ENCODE measurements at regions not wholly inside any gene's neighbourhood (a gene's known extent, or its start where the extent isn't known, plus 50 kb on each side); places are given as distances from the start of the nearest gene placed in this dataset.
A peak's percentile ranks its signal among the peaks of the same experiment; 100 is the strongest.
"Not testable (repeated sequence)": the region's sequence is repeated elsewhere in the genome, so short reads cannot be mapped to it uniquely, and the experiment has no call there.

- TF ChIP-seq, protein P1, sequence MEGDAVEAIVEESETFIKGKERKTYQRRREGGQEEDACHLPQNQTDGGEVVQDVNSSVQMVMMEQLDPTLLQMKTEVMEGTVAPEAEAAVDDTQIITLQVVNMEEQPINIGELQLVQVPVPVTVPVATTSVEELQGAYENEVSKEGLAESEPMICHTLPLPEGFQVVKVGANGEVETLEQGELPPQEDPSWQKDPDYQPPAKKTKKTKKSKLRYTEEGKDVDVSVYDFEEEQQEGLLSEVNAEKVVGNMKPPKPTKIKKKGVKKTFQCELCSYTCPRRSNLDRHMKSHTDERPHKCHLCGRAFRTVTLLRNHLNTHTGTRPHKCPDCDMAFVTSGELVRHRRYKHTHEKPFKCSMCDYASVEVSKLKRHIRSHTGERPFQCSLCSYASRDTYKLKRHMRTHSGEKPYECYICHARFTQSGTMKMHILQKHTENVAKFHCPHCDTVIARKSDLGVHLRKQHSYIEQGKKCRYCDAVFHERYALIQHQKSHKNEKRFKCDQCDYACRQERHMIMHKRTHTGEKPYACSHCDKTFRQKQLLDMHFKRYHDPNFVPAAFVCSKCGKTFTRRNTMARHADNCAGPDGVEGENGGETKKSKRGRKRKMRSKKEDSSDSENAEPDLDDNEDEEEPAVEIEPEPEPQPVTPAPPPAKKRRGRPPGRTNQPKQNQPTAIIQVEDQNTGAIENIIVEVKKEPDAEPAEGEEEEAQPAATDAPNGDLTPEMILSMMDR (conservative IDR thresholded peaks at IDR 0.05; ENCODE audit: low read depth, low read length): no peak
These were observed 103.6 kb upstream of the SHB start for GRCh38 chr9:38172586-38172985.

DNA sequence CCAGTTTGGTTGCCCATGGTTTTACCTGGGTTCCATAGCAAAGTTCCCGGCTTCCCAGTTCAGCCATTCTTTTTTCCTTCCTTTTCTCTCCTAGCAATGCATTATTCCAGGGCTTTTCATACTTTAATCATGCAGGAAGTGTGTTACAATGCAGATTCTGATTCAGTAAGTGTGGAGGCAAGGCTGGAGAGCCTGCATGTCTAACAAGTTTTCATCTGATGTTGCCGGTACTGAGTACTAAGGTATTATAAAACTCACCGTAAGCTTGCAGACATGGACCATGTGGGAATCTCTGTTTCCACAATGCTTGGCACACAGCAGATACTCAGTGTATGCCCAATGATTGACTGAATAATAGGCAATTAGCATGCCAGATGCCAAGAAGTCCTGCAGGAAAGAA is 102.9 kb upstream of the SHB start:
- DNase-seq (ENCODE audit: low read depth): no peak
- no peak overlapping the region for H3K4me3 ChIP-seq (ENCODE audit: low read depth, low read length)
- TF ChIP-seq, protein P1 (conservative IDR thresholded peaks at IDR 0.05; ENCODE audit: low read depth, low read length): no peak

More at GRCh38 chr9:38172586-38172985, 103.6 kb upstream of the SHB start:
- DNase-seq (ENCODE audit: low read depth): no peak
- H3K4me3 ChIP-seq (ENCODE audit: low read depth, low read length): no peak overlapping the region

DNA sequence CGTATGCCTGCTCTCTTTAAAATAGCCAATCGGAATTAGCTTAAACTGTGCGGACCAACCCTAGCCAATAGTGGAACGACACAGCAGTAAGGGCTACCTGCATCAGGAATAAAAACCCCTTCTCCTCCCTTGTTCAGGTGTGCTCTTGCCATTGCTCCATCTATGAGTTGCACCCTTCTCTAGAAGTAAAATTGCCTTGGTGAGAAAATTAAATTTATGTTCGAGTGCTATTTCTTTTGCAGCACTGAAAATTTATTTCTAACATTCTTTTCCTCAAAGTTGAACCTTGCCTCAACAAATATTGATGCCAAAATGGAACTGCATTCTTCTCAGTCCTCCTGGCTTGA is 102.5 kb upstream of the SHB start:
- TF ChIP-seq, protein P1 (conservative IDR thresholded peaks at IDR 0.05; ENCODE audit: low read depth, low read length): no peak
- H3K4me3 ChIP-seq (ENCODE audit: low read depth, low read length): no peak overlapping the region
- DNase-seq (ENCODE audit: low read depth): no peak

GRCh38 chr9:38170763-38171537 is 101.9 kb upstream of the SHB start:
- H3K4me3 ChIP-seq (ENCODE audit: low read depth, low read length): not testable (repeated sequence)
- DNase-seq (ENCODE audit: low read depth): peak; percentile 80

- not testable (repeated sequence) for DNase-seq (ENCODE audit: low read depth); H3K4me3 ChIP-seq (ENCODE audit: low read depth, low read length)
These were observed 101.1 kb upstream of the SHB start for GRCh38 chr9:38170155-38170554.

DNA sequence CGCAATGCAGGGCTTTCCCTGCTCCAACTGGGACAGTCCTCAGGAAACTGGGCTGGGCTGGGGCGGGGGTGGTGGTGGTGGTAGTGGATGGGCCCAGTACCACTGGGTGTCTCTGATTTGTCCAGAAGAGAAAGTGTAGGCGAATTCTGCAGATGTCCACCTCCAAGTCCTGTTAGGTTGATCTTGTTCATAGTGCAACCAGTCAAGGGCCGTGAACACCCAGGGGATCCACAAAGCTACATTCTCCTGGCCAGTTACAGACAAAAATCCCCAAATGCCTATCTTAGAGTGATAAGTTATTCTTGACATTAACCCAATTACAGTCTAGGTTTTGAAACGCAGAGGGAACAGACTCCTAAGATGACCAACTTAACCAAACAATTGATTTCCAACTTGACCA is 97.5 kb upstream of the SHB start:
- TF ChIP-seq, protein P1 (conservative IDR thresholded peaks at IDR 0.05; ENCODE audit: low read depth, low read length): no peak
- no peak overlapping the region for H3K4me3 ChIP-seq (ENCODE audit: low read depth, low read length)
- no peak for DNase-seq (ENCODE audit: low read depth)

- no peak overlapping the region for H3K4me3 ChIP-seq (ENCODE audit: low read depth, low read length)
- DNase-seq (ENCODE audit: low read depth): no peak
- TF ChIP-seq, protein P1 (conservative IDR thresholded peaks at IDR 0.05; ENCODE audit: low read depth, low read length): no peak
These were observed 95.7 kb upstream of the SHB start for GRCh38 chr9:38164659-38165221.

DNA sequence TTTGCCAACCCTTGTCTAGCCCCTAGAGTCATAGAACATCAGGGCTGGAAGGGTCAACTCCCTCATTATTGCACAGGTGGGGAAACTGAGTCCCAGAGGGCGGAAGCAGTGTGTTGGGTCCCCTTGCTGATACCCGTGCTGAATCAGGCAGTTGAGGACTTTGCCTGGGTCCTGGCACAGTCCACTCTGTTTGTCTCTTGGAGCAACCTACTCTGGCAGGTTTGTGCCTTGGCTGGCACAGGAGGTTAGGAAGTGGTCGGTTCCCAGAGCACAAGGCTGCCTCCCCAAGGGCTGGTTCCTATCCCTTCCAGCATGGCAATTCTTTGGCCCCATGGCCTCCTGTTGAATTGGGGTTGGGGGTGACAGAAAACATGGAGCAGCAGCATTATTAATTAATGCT is 94.5 kb upstream of the SHB start:
- no peak for DNase-seq (ENCODE audit: low read depth)
- no peak overlapping the region for H3K4me3 ChIP-seq (ENCODE audit: low read depth, low read length)
- TF ChIP-seq, protein P1 (conservative IDR thresholded peaks at IDR 0.05; ENCODE audit: low read depth, low read length): no peak

Measured in epithelial cell of proximal tubule (primary cell).